ENCODE measurements at regions not wholly inside any gene's neighbourhood (a gene's known extent, or its start where the extent isn't known, plus 50 kb on each side); places are given as distances from the start of the nearest gene placed in this dataset.

GRCh38 chr12:92370828-92371227, 225.2 kb upstream of the BTG1 start:
- no peak overlapping the region for H3K27ac ChIP-seq (ENCODE audit: low read depth, low read length)
- peaks cover 0 to 11% (median 2%) of the 10 kb centered on the region in 3 donors for H3K36me3 Mint-ChIP-seq
- no peak overlapping the region for H3K27ac Mint-ChIP-seq
- H3K9me3 Mint-ChIP-seq: no peaks in the 10 kb centered on the region
- CTCF ChIA-PET: no interaction called here
- H3K27me3 ChIP-seq (ENCODE audit: insufficient read depth, low read length, poor library complexity, severe bottlenecking): no peaks in the 10 kb centered on the region
- no peaks in the 10 kb centered on the region for H3K27me3 Mint-ChIP-seq
- H3K4me1 ChIP-seq (ENCODE audit: insufficient read depth, low read length): no peaks in the 10 kb centered on the region
- H3K9me3 ChIP-seq (ENCODE audit: low read length): no peaks in the 10 kb centered on the region
- POLR2A ChIA-PET: no interaction called here
- DNase-seq: no peak
- no peak overlapping the region for H3K4me3 ChIP-seq (ENCODE audit: low read length)
- no peak overlapping the region for H3K4me3 Mint-ChIP-seq
- H3K4me1 Mint-ChIP-seq: peaks cover 0 to 15% (median 2%) of the 10 kb centered on the region in 3 donors
- no peaks in the 10 kb centered on the region for H3K36me3 ChIP-seq (ENCODE audit: insufficient read depth, low read length)

- Mint-ChIP-seq H3K27ac (peak overlapping the region in 1 of 8 donors; percentile 19), H3K4me1 (peaks cover 3 to 22% (median 3%) of the 10 kb centered on the region in 3 donors), H3K4me3 (no peak overlapping the region), H3K36me3 (peaks cover 0 to 11% (median 0%) of the 10 kb centered on the region in 3 donors), H3K27me3 (no peaks in the 10 kb centered on the region), H3K9me3 (no peaks in the 10 kb centered on the region)
- H3K4me1 ChIP-seq (ENCODE audit: insufficient read depth, low read length): peaks cover 6% of the 10 kb centered on the region
- DNase-seq: no peak
- ChIA-PET POLR2A (no interaction called here), CTCF (interaction anchor here (0.9 to 1.0 kb wide), 2 partner anchors 26 to 29 kb away, joined by 3 read pairs; no protein-coding TSS in a partner anchor)
- H3K36me3 ChIP-seq (ENCODE audit: insufficient read depth, low read length): no peaks in the 10 kb centered on the region
- H3K4me3 ChIP-seq (ENCODE audit: low read length): no peak overlapping the region
- H3K27me3 ChIP-seq (ENCODE audit: insufficient read depth, low read length, poor library complexity, severe bottlenecking): no peaks in the 10 kb centered on the region
- H3K27ac ChIP-seq (ENCODE audit: low read depth, low read length): no peak overlapping the region
- H3K9me3 ChIP-seq (ENCODE audit: low read length): no peaks in the 10 kb centered on the region
Measured at GRCh38 chr12:92369636-92370035, 224.0 kb upstream of the BTG1 start.

GRCh38 chr12:92369056-92369455, 223.4 kb upstream of the BTG1 start:
- H3K27me3 Mint-ChIP-seq: no peaks in the 10 kb centered on the region
- no peaks in the 10 kb centered on the region for H3K9me3 Mint-ChIP-seq
- H3K4me1 ChIP-seq (ENCODE audit: insufficient read depth, low read length): peaks cover 12% of the 10 kb centered on the region
- no peak for DNase-seq
- peaks cover 7 to 28% (median 8%) of the 10 kb centered on the region in 3 donors for H3K4me1 Mint-ChIP-seq
- no peak overlapping the region for H3K27ac Mint-ChIP-seq
- no peak overlapping the region for H3K27ac ChIP-seq (ENCODE audit: low read depth, low read length)
- POLR2A ChIA-PET: no interaction called here
- no peak overlapping the region for H3K4me3 Mint-ChIP-seq
- H3K36me3 ChIP-seq (ENCODE audit: insufficient read depth, low read length): no peaks in the 10 kb centered on the region
- no peaks in the 10 kb centered on the region for H3K27me3 ChIP-seq (ENCODE audit: insufficient read depth, low read length, poor library complexity, severe bottlenecking)
- CTCF ChIA-PET: interaction anchor here (0.9 to 1.0 kb wide), 2 partner anchors 26 to 30 kb away, joined by 3 read pairs; no protein-coding TSS in a partner anchor
- no peaks in the 10 kb centered on the region for H3K9me3 ChIP-seq (ENCODE audit: low read length)
- no peak overlapping the region for H3K4me3 ChIP-seq (ENCODE audit: low read length)
- peaks cover 0 to 11% (median 0%) of the 10 kb centered on the region in 3 donors for H3K36me3 Mint-ChIP-seq

GRCh38 chr12:92365836-92366235, 220.2 kb upstream of the BTG1 start:
- H3K9me3 ChIP-seq (ENCODE audit: low read length): no peaks in the 10 kb centered on the region
- no peak for DNase-seq
- ChIA-PET CTCF (no interaction called here), POLR2A (no interaction called here)
- Mint-ChIP-seq H3K27ac (peak overlapping the region in 3 of 8 donors; percentile 12 to 34 (median 23)), H3K36me3 (peaks cover 0 to 11% (median 0%) of the 10 kb centered on the region in 3 donors), H3K27me3 (no peaks in the 10 kb centered on the region), H3K4me3 (no peak overlapping the region), H3K9me3 (peaks cover 4 to 5% (median 4%) of the 10 kb centered on the region in 5 donors), H3K4me1 (peaks cover 36 to 56% (median 40%) of the 10 kb centered on the region in 3 donors)
- peaks cover 43% of the 10 kb centered on the region for H3K4me1 ChIP-seq (ENCODE audit: insufficient read depth, low read length)
- H3K36me3 ChIP-seq (ENCODE audit: insufficient read depth, low read length): no peaks in the 10 kb centered on the region
- H3K4me3 ChIP-seq (ENCODE audit: low read length): no peak overlapping the region
- no peak overlapping the region for H3K27ac ChIP-seq (ENCODE audit: low read depth, low read length)
- no peaks in the 10 kb centered on the region for H3K27me3 ChIP-seq (ENCODE audit: insufficient read depth, low read length, poor library complexity, severe bottlenecking)

GRCh38 chr12:92365333-92365732, 219.7 kb upstream of the BTG1 start:
- H3K4me1 Mint-ChIP-seq: peaks cover 41 to 56% (median 46%) of the 10 kb centered on the region in 3 donors
- CTCF ChIA-PET: no interaction called here
- POLR2A ChIA-PET: no interaction called here

GRCh38 chr12:92363295-92364146, 217.9 kb upstream of the BTG1 start:
- peak overlapping the region; percentile 35 for H3K4me3 ChIP-seq (ENCODE audit: low read length)
- no peaks in the 10 kb centered on the region for H3K27me3 ChIP-seq (ENCODE audit: insufficient read depth, low read length, poor library complexity, severe bottlenecking)
- DNase-seq: peak; percentile 9 to 75 (median 39)
- H3K4me1 Mint-ChIP-seq: peaks cover 55 to 69% (median 64%) of the 10 kb centered on the region in 3 donors
- H3K4me3 Mint-ChIP-seq: peak overlapping the region; percentile 43 to 89 (median 76)
- no peaks in the 10 kb centered on the region for H3K27me3 Mint-ChIP-seq
- peaks cover 0 to 20% (median 2%) of the 10 kb centered on the region in 3 donors for H3K36me3 Mint-ChIP-seq
- peaks cover 65% of the 10 kb centered on the region for H3K4me1 ChIP-seq (ENCODE audit: insufficient read depth, low read length)
- peak overlapping the region; percentile 15 for H3K27ac ChIP-seq (ENCODE audit: low read depth, low read length)
- H3K9me3 Mint-ChIP-seq: peaks cover 12 to 18% (median 15%) of the 10 kb centered on the region in 5 donors
- ChIA-PET CTCF (interaction anchor here (0.8 to 1.9 kb wide), 7 partner anchors 11 to 219 kb away, joined by 3 to 5 read pairs (median 4); no protein-coding TSS in a partner anchor), POLR2A (interaction anchor here (1.5 to 2.7 kb wide), 3 partner anchors 35 to 218 kb away, joined by 3 to 24 read pairs (median 6); partner anchors contain the start of gene BTG1)
- no peaks in the 10 kb centered on the region for H3K9me3 ChIP-seq (ENCODE audit: low read length)
- peak overlapping the region; percentile 87 to 96 (median 94) for H3K27ac Mint-ChIP-seq
- no peaks in the 10 kb centered on the region for H3K36me3 ChIP-seq (ENCODE audit: insufficient read depth, low read length)

More at GRCh38 chr12:92365333-92365732, 219.7 kb upstream of the BTG1 start:
- H3K27me3 ChIP-seq (ENCODE audit: insufficient read depth, low read length, poor library complexity, severe bottlenecking): no peaks in the 10 kb centered on the region
- H3K36me3 Mint-ChIP-seq: peaks cover 0 to 16% (median under 1%) of the 10 kb centered on the region in 3 donors
- H3K9me3 ChIP-seq (ENCODE audit: low read length): no peaks in the 10 kb centered on the region
- no peak overlapping the region for H3K4me3 ChIP-seq (ENCODE audit: low read length)
- H3K27me3 Mint-ChIP-seq: no peaks in the 10 kb centered on the region
- H3K9me3 Mint-ChIP-seq: peaks cover 8 to 10% (median 9%) of the 10 kb centered on the region in 5 donors
- no peak for DNase-seq
- H3K36me3 ChIP-seq (ENCODE audit: insufficient read depth, low read length): no peaks in the 10 kb centered on the region
- H3K27ac Mint-ChIP-seq: peak overlapping the region in 1 of 8 donors; percentile 34
- no peak overlapping the region for H3K4me3 Mint-ChIP-seq
- peaks cover 48% of the 10 kb centered on the region for H3K4me1 ChIP-seq (ENCODE audit: insufficient read depth, low read length)
- no peak overlapping the region for H3K27ac ChIP-seq (ENCODE audit: low read depth, low read length)

GRCh38 chr12:92362785-92363184, 217.1 kb upstream of the BTG1 start:
- Mint-ChIP-seq H3K27ac (peak overlapping the region; percentile 87 to 96 (median 94)), H3K4me1 (peaks cover 55 to 71% (median 66%) of the 10 kb centered on the region in 3 donors), H3K27me3 (no peaks in the 10 kb centered on the region), H3K36me3 (peaks cover 0 to 24% (median 4%) of the 10 kb centered on the region in 3 donors), H3K4me3 (peak overlapping the region; percentile 67 to 89 (median 76)), H3K9me3 (peaks cover 13 to 20% (median 18%) of the 10 kb centered on the region in 5 donors)
- ChIA-PET CTCF (interaction anchor here (0.8 to 1.9 kb wide), 6 partner anchors 10 to 218 kb away, joined by 3 to 5 read pairs (median 4); no protein-coding TSS in a partner anchor), POLR2A (interaction anchor here (0.7 to 2.7 kb wide), 4 partner anchors 36 to 221 kb away, joined by 3 to 24 read pairs (median 4); partner anchors contain the start of gene BTG1)
- Histone ChIP-seq H3K36me3 (ENCODE audit: insufficient read depth, low read length) (no peaks in the 10 kb centered on the region), H3K9me3 (ENCODE audit: low read length) (no peaks in the 10 kb centered on the region), H3K27ac (ENCODE audit: low read depth, low read length) (peak overlapping the region; percentile 15), H3K27me3 (ENCODE audit: insufficient read depth, low read length, poor library complexity, severe bottlenecking) (no peaks in the 10 kb centered on the region), H3K4me1 (ENCODE audit: insufficient read depth, low read length) (peaks cover 65% of the 10 kb centered on the region), H3K4me3 (ENCODE audit: low read length) (peak overlapping the region; percentile 35)
- peak in 2 of 5 donors; percentile 8 to 22 for DNase-seq

All from CD8-positive, alpha-beta memory T cell (primary cell).